ENCODE measurements at regions not wholly inside any gene's neighbourhood (a gene's known extent, or its start where the extent isn't known, plus 50 kb on each side); places are given as distances from the start of the nearest gene placed in this dataset.

DNA sequence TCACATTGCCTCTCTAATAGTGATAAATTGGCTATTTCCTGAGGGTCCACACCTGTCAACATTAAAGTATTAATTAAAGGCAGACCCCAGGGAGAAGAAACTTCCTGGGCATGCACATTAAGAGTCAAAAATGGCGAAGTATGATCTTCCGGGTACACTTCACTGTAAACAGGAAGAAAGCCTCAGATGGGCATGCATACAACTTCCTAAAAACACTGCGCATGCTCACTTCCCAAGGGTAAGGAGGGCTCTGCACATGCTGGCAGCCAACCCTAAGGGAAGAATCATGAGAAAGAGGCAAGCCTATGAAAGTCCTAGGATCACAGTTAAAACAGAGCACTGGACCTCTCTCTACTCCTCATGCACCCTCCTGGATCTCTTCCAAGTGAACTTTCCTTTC, 80.1 kb upstream of the IMMP2L start:
- TF ChIP-seq, protein P1, sequence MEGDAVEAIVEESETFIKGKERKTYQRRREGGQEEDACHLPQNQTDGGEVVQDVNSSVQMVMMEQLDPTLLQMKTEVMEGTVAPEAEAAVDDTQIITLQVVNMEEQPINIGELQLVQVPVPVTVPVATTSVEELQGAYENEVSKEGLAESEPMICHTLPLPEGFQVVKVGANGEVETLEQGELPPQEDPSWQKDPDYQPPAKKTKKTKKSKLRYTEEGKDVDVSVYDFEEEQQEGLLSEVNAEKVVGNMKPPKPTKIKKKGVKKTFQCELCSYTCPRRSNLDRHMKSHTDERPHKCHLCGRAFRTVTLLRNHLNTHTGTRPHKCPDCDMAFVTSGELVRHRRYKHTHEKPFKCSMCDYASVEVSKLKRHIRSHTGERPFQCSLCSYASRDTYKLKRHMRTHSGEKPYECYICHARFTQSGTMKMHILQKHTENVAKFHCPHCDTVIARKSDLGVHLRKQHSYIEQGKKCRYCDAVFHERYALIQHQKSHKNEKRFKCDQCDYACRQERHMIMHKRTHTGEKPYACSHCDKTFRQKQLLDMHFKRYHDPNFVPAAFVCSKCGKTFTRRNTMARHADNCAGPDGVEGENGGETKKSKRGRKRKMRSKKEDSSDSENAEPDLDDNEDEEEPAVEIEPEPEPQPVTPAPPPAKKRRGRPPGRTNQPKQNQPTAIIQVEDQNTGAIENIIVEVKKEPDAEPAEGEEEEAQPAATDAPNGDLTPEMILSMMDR (IDR thresholded peaks at IDR 0.05; ENCODE audit: low read depth, low read length), result no peak
- TF ChIP-seq MAX (IDR thresholded peaks at IDR 0.05; ENCODE audit: low read depth, low read length), result no peak

All from NB4 (cell line).